B cell (primary cell): ENCODE measurements at regions not wholly inside any gene's neighbourhood (a gene's known extent, or its start where the extent isn't known, plus 50 kb on each side); places are given as distances from the start of the nearest gene placed in this dataset.

Experiments used
- ATAC-seq: fragments of 200-7000 bp; cut with Tn5 transposase; one replicate; pipeline ENCODE4 v1.10.0; 2021; ENCODE audit warnings: low read depth, mild to moderate bottlenecking, moderate number of reproducible peaks, moderate library complexity
- CTCF ChIA-PET: fragments of 350-600 bp; sonication (Branson Sonifier 250); formaldehyde crosslinking; loops from one replicate; lab custom pipeline; 2021; ENCODE audit warnings: antibody characterized with exemption, inconsistent platforms; lab: Charles Lee
- POLR2A ChIA-PET: fragments of 350-600 bp; sonication (Branson Sonifier 250); formaldehyde crosslinking; loops from one replicate; lab custom pipeline; 2021; ENCODE audit warnings: antibody characterized with exemption; lab: Charles Lee
- DNase-seq: peaks from one replicate; pipeline ENCODE4 v3.0.0; 2013
- H2AFZ ChIP-seq: 2 replicates; pipeline ENCODE4 v1.6.1; 2012; ENCODE audit warnings: mild to moderate bottlenecking, low read depth, low read length; ENCODE audit not compliant: insufficient read depth, poor library complexity, severe bottlenecking
- H3K27ac ChIP-seq, 2 donors: 1 replicate in 1 of 2; 2 replicates in 1 of 2; pipeline ENCODE4 v1.5.1; 2012 to 2013; ENCODE audit warnings: low read length in 2 of 2, mild to moderate bottlenecking in 2 of 2, moderate library complexity in 1 of 2
- H3K27me3 ChIP-seq, 4 experiments: fragments of 200-600 bp in 1 of 4; sonication (generic) in 1 of 4; replicated peaks in 1 of 4; 1 replicate in 2 of 4; 2 replicates in 2 of 4; pipeline versions ENCODE4 v1.6.1 to v1.7.0; 2013 to 2016; ENCODE audit warnings: low read length in 3 of 4, mild to moderate bottlenecking in 2 of 4, mixed read lengths in 1 of 4, moderate library complexity in 1 of 4; ENCODE audit not compliant: insufficient read depth in 4 of 4, control insufficient read depth in 3 of 4; ENCODE audit errors: control extremely low read depth in 1 of 4
- H3K36me3 ChIP-seq, 2 experiments: replicated peaks in 1 of 2; 1 replicate in 1 of 2; 2 replicates in 1 of 2; pipeline versions ENCODE4 v1.6.1 to v1.7.1; 2013; ENCODE audit warnings: low read length in 1 of 2; ENCODE audit not compliant: insufficient read depth in 2 of 2, control insufficient read depth in 1 of 2; ENCODE audit errors: control extremely low read depth in 1 of 2, extremely low read depth in 1 of 2
- H3K4me1 ChIP-seq, 2 donors: fragments of 200-600 bp in 1 of 2; sonication (generic) in 1 of 2; 1 replicate in 1 of 2; 2 replicates in 1 of 2; pipeline versions ENCODE4 v1.5.1 to v1.6.1; 2013 to 2017; ENCODE audit warnings: low read length in 2 of 2; ENCODE audit not compliant: control insufficient read depth in 2 of 2, insufficient read depth in 2 of 2
- H3K4me2 ChIP-seq: replicated peaks from 2 replicates; pipeline ENCODE3; 2012; ENCODE audit warnings: mild to moderate bottlenecking, low read depth, low read length; ENCODE audit not compliant: poor library complexity, severe bottlenecking
- H3K4me3 ChIP-seq, 5 experiments: fragments of 200-600 bp in 1 of 5; sonication (generic) in 1 of 5; 1 replicate in 3 of 5; 2 replicates in 2 of 5; pipeline versions ENCODE4 v1.5.1 to v1.7.0; 2011 to 2016; ENCODE audit warnings: low read length in 4 of 5, mild to moderate bottlenecking in 4 of 5, low read depth in 2 of 5, control low read depth in 1 of 5, moderate library complexity in 1 of 5; ENCODE audit not compliant: insufficient read depth in 1 of 5; ENCODE audit errors: control extremely low read depth in 1 of 5, extremely low read depth in 1 of 5
- H3K79me2 ChIP-seq: fragments of 200-600 bp; sonication (generic); one replicate; pipeline ENCODE4 v1.6.0; 2016; ENCODE audit warnings: low read length; ENCODE audit not compliant: control insufficient read depth, insufficient read depth
- H3K9ac ChIP-seq: fragments of 200-600 bp; sonication (generic); 2 replicates; pipeline ENCODE4 v1.6.1; 2017; ENCODE audit warnings: mild to moderate bottlenecking, low read length, moderate library complexity
- H3K9me3 ChIP-seq, 3 donors: one replicate each; pipeline versions ENCODE4 v1.6.1 to v1.7.1; 2013; ENCODE audit warnings: low read length in 2 of 3; ENCODE audit not compliant: control insufficient read depth in 2 of 3, insufficient read depth in 1 of 3; ENCODE audit errors: control extremely low read depth in 1 of 3
- H4K20me1 ChIP-seq: 2 replicates; pipeline ENCODE4 v1.6.0; 2012; ENCODE audit warnings: mild to moderate bottlenecking, low read length; ENCODE audit not compliant: insufficient read depth, control insufficient read depth, poor library complexity, severe bottlenecking
- H3K27ac Mint-ChIP-seq: one replicate; pipeline ENCODE4 v1.8.0; 2021; ENCODE audit warnings: mixed read lengths
- H3K27me3 Mint-ChIP-seq: one replicate; pipeline ENCODE4 v1.8.0; 2021; ENCODE audit warnings: mixed read lengths
- H3K4me1 Mint-ChIP-seq: one replicate; pipeline ENCODE4 v1.8.0; 2021; ENCODE audit warnings: mixed read lengths
- H3K4me3 Mint-ChIP-seq: one replicate; pipeline ENCODE4 v1.8.0; 2021; ENCODE audit warnings: mixed read lengths
- H3K9me3 Mint-ChIP-seq: one replicate; pipeline ENCODE4 v1.8.0; 2022; ENCODE audit warnings: mixed read lengths; ENCODE audit not compliant: insufficient read depth
- EZH2 ChIP-seq: IDR thresholded peaks from 2 replicates; pipeline ENCODE4 v1.6.1; 2012; ENCODE audit warnings: borderline replicate concordance, low read depth, mild to moderate bottlenecking, moderate library complexity, low read length; ENCODE audit not compliant: insufficient read depth, poor library complexity, severe bottlenecking
- WGBS: methylation state at CpG from one replicate; pipeline ENCODE4 v1.1.5; 2013; ENCODE audit warnings: missing lambda C conversion rate; ENCODE audit not compliant: insufficient coverage; 5-methylcytosine and 5-hydroxymethylcytosine counted together
- intact Hi-C: fragments of 100-400 bp; cut with micrococcal nuclease; formaldehyde crosslinking; loops from one replicate; pipeline ENCODE4 v1.10.0; 2022
- TF ChIP-seq, protein P1 (sequence below): fragments of 200-600 bp; IDR thresholded peaks from one replicate; pipeline ENCODE4 v1.8.0; 2022; ENCODE audit warnings: antibody characterized with exemption, mild to moderate bottlenecking

DNA sequence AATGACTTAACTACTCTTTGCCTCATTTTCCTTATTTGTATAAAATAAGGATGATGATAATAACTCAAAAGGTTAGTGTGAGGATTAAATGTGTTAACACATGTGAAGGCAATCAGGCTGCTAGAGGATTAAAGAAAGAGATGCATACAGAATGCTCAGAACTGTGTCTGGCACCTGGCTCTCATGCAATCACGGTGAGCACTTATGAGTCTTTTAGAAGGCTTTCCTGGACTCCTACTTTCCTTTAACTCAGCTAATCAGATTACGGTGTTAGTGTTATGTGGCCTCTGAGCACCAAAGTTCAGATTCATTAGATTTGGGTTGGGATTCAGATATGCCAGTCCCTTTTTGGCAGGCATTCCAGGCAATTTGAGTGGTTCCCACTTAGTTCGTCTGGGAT lies 311.6 kb upstream of the USP24 start:
- Mint-ChIP-seq H3K9me3 (no peaks in the 10 kb centered on the region), H3K27ac (no peak overlapping the region), H3K4me1 (no peaks in the 10 kb centered on the region), H3K27me3 (peaks cover 20% of the 10 kb centered on the region), H3K4me3 (no peak overlapping the region)
- no peaks in the 10 kb centered on the region for H3K4me1 ChIP-seq
- CTCF ChIA-PET = no interaction called here
- H2AFZ ChIP-seq = no peak overlapping the region
- H3K27me3 ChIP-seq = peaks cover 0 to 5% (median 0%) of the 10 kb centered on the region in 4 experiments
- H4K20me1 ChIP-seq = no peaks in the 10 kb centered on the region
- H3K9me3 ChIP-seq = no peaks in the 10 kb centered on the region
- H3K4me2 ChIP-seq = no peak overlapping the region
- intact Hi-C loops = no loop called here
- no peaks in the 10 kb centered on the region for H3K79me2 ChIP-seq
- no peak for DNase-seq
- TF ChIP-seq, protein P1, sequence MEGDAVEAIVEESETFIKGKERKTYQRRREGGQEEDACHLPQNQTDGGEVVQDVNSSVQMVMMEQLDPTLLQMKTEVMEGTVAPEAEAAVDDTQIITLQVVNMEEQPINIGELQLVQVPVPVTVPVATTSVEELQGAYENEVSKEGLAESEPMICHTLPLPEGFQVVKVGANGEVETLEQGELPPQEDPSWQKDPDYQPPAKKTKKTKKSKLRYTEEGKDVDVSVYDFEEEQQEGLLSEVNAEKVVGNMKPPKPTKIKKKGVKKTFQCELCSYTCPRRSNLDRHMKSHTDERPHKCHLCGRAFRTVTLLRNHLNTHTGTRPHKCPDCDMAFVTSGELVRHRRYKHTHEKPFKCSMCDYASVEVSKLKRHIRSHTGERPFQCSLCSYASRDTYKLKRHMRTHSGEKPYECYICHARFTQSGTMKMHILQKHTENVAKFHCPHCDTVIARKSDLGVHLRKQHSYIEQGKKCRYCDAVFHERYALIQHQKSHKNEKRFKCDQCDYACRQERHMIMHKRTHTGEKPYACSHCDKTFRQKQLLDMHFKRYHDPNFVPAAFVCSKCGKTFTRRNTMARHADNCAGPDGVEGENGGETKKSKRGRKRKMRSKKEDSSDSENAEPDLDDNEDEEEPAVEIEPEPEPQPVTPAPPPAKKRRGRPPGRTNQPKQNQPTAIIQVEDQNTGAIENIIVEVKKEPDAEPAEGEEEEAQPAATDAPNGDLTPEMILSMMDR = no peak
- TF ChIP-seq EZH2 = no peak
- no peak for ATAC-seq
- H3K27ac ChIP-seq = no peak overlapping the region
- POLR2A ChIA-PET = no interaction called here
- no peaks in the 10 kb centered on the region for H3K36me3 ChIP-seq
- whole genome bisulfite sequencing = 87% methylated on average over 2 of the region's 3 CpGs
- H3K4me3 ChIP-seq = no peak overlapping the region
- no peak overlapping the region for H3K9ac ChIP-seq

DNA sequence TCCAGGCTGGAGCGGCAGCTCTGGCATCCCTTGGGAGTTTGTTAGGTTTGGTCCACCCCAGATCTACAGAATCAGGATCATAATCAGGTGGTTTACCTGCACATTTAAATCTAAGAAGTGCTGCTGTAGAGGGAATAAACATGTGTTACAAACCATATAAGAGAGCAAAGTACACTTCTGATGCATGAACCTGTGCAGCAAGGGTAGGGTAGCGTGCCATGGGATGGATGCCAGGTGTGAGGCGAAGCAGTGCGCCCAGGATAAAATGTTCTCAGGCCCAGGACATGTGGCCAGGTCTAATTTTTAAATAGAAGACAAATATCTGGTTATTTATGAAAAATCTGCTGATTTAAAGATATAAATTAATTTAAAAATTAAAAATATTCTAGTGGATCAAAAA lies 308.8 kb upstream of the USP24 start:
- Mint-ChIP-seq H3K4me1 (no peaks in the 10 kb centered on the region), H3K9me3 (no peaks in the 10 kb centered on the region), H3K4me3 (no peak overlapping the region), H3K27ac (no peak overlapping the region), H3K27me3 (peaks cover 10% of the 10 kb centered on the region)
- no peak for TF ChIP-seq EZH2
- TF ChIP-seq, protein P1 = no peak
- Histone ChIP-seq H2AFZ (no peak overlapping the region), H3K9me3 (no peaks in the 10 kb centered on the region), H3K4me2 (no peak overlapping the region), H3K9ac (no peak overlapping the region), H4K20me1 (no peaks in the 10 kb centered on the region), H3K36me3 (no peaks in the 10 kb centered on the region), H3K79me2 (no peaks in the 10 kb centered on the region), H3K4me1 (no peaks in the 10 kb centered on the region), H3K4me3 (no peak overlapping the region), H3K27ac (no peak overlapping the region), H3K27me3 (no peaks in the 10 kb centered on the region)
- DNase-seq = no peak
- ChIA-PET POLR2A (no interaction called here), CTCF (no interaction called here)
- no peak for ATAC-seq
- intact Hi-C loops = no loop called here
- 100% methylated on average over 1 of the region's 4 CpGs for WGBS
